ENCODE measurements at regions not wholly inside any gene's neighbourhood (a gene's known extent, or its start where the extent isn't known, plus 50 kb on each side); places are given as distances from the start of the nearest gene placed in this dataset.
"Not testable (repeated sequence)": the region's sequence is repeated elsewhere in the genome, so short reads cannot be mapped to it uniquely, and the experiment has no call there.

GRCh38 chr3:194955546-194955945 lies 269.9 kb downstream of the FAM43A start:
- no peaks in the 10 kb centered on the region for H3K27me3 Mint-ChIP-seq

GRCh38 chr3:194955979-194956696 lies 270.5 kb downstream of the FAM43A start:
- Mint-ChIP-seq H3K9me3 (no peaks in the 10 kb centered on the region), H3K27me3 (no peaks in the 10 kb centered on the region), H3K4me3 (no peak overlapping the region), H3K4me1 (no peaks in the 10 kb centered on the region), H3K27ac (no peak overlapping the region), H3K36me3 (no peaks in the 10 kb centered on the region)

More at GRCh38 chr3:194955546-194955945, 269.9 kb downstream of the FAM43A start:
- Mint-ChIP-seq H3K9me3 (no peaks in the 10 kb centered on the region), H3K4me1 (no peaks in the 10 kb centered on the region), H3K4me3 (no peak overlapping the region), H3K36me3 (no peaks in the 10 kb centered on the region), H3K27ac (no peak overlapping the region)

- Mint-ChIP-seq H3K9me3 (no peaks in the 10 kb centered on the region), H3K4me1 (no peaks in the 10 kb centered on the region), H3K27me3 (no peaks in the 10 kb centered on the region)
These were observed 271.2 kb downstream of the FAM43A start for GRCh38 chr3:194956697-194957396.

GRCh38 chr3:194957743-194958240 lies 272.1 kb downstream of the FAM43A start:
- Mint-ChIP-seq H3K4me3 (no peak overlapping the region), H3K9me3 (no peaks in the 10 kb centered on the region), H3K4me1 (no peaks in the 10 kb centered on the region), H3K27ac (no peak overlapping the region), H3K27me3 (no peaks in the 10 kb centered on the region), H3K36me3 (no peaks in the 10 kb centered on the region)

More at GRCh38 chr3:194956697-194957396, 271.2 kb downstream of the FAM43A start:
- H3K4me3 Mint-ChIP-seq, result no peak overlapping the region
- no peaks in the 10 kb centered on the region for H3K36me3 Mint-ChIP-seq
- H3K27ac Mint-ChIP-seq, result no peak overlapping the region

- Mint-ChIP-seq H3K4me1 (no peaks in the 10 kb centered on the region), H3K4me3 (no peak overlapping the region), H3K36me3 (no peaks in the 10 kb centered on the region), H3K27ac (no peak overlapping the region), H3K9me3 (no peaks in the 10 kb centered on the region), H3K27me3 (no peaks in the 10 kb centered on the region)
These were observed 273.5 kb downstream of the FAM43A start for GRCh38 chr3:194959217-194959616.

- not testable (repeated sequence) for H3K36me3 Mint-ChIP-seq, H3K4me1 Mint-ChIP-seq, H3K9me3 Mint-ChIP-seq, H3K27me3 Mint-ChIP-seq, H3K4me3 Mint-ChIP-seq, H3K27ac Mint-ChIP-seq
These were observed 274.0 kb downstream of the FAM43A start for GRCh38 chr3:194959666-194960065.

GRCh38 chr3:194960446-194961032 lies 274.9 kb downstream of the FAM43A start:
- Mint-ChIP-seq H3K9me3 (no peaks in the 10 kb centered on the region), H3K36me3 (no peaks in the 10 kb centered on the region), H3K4me1 (no peaks in the 10 kb centered on the region), H3K27me3 (no peaks in the 10 kb centered on the region), H3K4me3 (no peak overlapping the region), H3K27ac (no peak overlapping the region)

- Mint-ChIP-seq H3K36me3 (no peaks in the 10 kb centered on the region), H3K27ac (no peak overlapping the region), H3K4me1 (no peaks in the 10 kb centered on the region), H3K9me3 (no peaks in the 10 kb centered on the region), H3K4me3 (no peak overlapping the region), H3K27me3 (no peaks in the 10 kb centered on the region)
These were observed 275.5 kb downstream of the FAM43A start for GRCh38 chr3:194961149-194961548.

- Mint-ChIP-seq H3K4me3 (no peak overlapping the region), H3K27ac (no peak overlapping the region), H3K27me3 (no peaks in the 10 kb centered on the region), H3K9me3 (no peaks in the 10 kb centered on the region), H3K4me1 (no peaks in the 10 kb centered on the region), H3K36me3 (no peaks in the 10 kb centered on the region)
These were observed 275.9 kb downstream of the FAM43A start for GRCh38 chr3:194961571-194961970.

- Mint-ChIP-seq H3K4me1 (no peaks in the 10 kb centered on the region), H3K27ac (no peak overlapping the region), H3K36me3 (no peaks in the 10 kb centered on the region), H3K27me3 (peaks cover 3% of the 10 kb centered on the region), H3K9me3 (no peaks in the 10 kb centered on the region), H3K4me3 (no peak overlapping the region)
These were observed 276.4 kb downstream of the FAM43A start for GRCh38 chr3:194962056-194962455.

GRCh38 chr3:194964809-194965208 lies 279.1 kb downstream of the FAM43A start:
- Mint-ChIP-seq H3K9me3 (no peaks in the 10 kb centered on the region), H3K27me3 (peaks cover 6% of the 10 kb centered on the region), H3K27ac (no peak overlapping the region), H3K4me1 (no peaks in the 10 kb centered on the region), H3K36me3 (no peaks in the 10 kb centered on the region), H3K4me3 (no peak overlapping the region)

- no peak overlapping the region for H3K27ac Mint-ChIP-seq
- no peaks in the 10 kb centered on the region for H3K9me3 Mint-ChIP-seq
- H3K4me3 Mint-ChIP-seq, result no peak overlapping the region
- no peaks in the 10 kb centered on the region for H3K36me3 Mint-ChIP-seq
- H3K27me3 Mint-ChIP-seq, result peaks cover 8% of the 10 kb centered on the region
- H3K4me1 Mint-ChIP-seq, result no peaks in the 10 kb centered on the region
These were observed 281.8 kb downstream of the FAM43A start for GRCh38 chr3:194967151-194968117.

GRCh38 chr3:194970066-194970465 lies 284.4 kb downstream of the FAM43A start:
- H3K27me3 Mint-ChIP-seq, result peaks cover 8% of the 10 kb centered on the region
- H3K4me3 Mint-ChIP-seq, result no peak overlapping the region
- H3K27ac Mint-ChIP-seq, result no peak overlapping the region
- H3K36me3 Mint-ChIP-seq, result no peaks in the 10 kb centered on the region
- no peaks in the 10 kb centered on the region for H3K9me3 Mint-ChIP-seq
- no peaks in the 10 kb centered on the region for H3K4me1 Mint-ChIP-seq

- Mint-ChIP-seq H3K4me3 (no peak overlapping the region), H3K36me3 (no peaks in the 10 kb centered on the region), H3K4me1 (no peaks in the 10 kb centered on the region), H3K27me3 (peaks cover 8% of the 10 kb centered on the region), H3K27ac (no peak overlapping the region), H3K9me3 (no peaks in the 10 kb centered on the region)
These were observed 285.3 kb downstream of the FAM43A start for GRCh38 chr3:194971009-194971408.

- Mint-ChIP-seq H3K36me3 (no peaks in the 10 kb centered on the region), H3K4me1 (no peaks in the 10 kb centered on the region), H3K27me3 (peaks cover 6% of the 10 kb centered on the region), H3K9me3 (no peaks in the 10 kb centered on the region), H3K27ac (no peak overlapping the region), H3K4me3 (no peak overlapping the region)
These were observed 286.3 kb downstream of the FAM43A start for GRCh38 chr3:194971965-194972364.
